NT2/D1 (cell line): ENCODE measurements at regions not wholly inside any gene's neighbourhood (a gene's known extent, or its start where the extent isn't known, plus 50 kb on each side); places are given as distances from the start of the nearest gene placed in this dataset.

Experiments
- SUZ12 ChIP-seq: IDR thresholded peaks from 2 replicates; pipeline ENCODE4 v1.6.1; 2011; ENCODE audit not compliant: insufficient read length, insufficient read depth; ENCODE audit errors: extremely low read depth
- YY1 ChIP-seq: IDR thresholded peaks from 2 replicates; pipeline ENCODE4 v1.6.1; 2011; ENCODE audit not compliant: insufficient read length, insufficient read depth
- ZNF274 ChIP-seq: IDR thresholded peaks from 2 replicates; pipeline ENCODE4 v1.6.1; 2011; ENCODE audit warnings: mild to moderate bottlenecking, low read depth, low read length

GRCh38 chr13:53326716-53327115 lies 298.1 kb downstream of the OLFM4 start:
- no peak for TF ChIP-seq YY1
- no peak for TF ChIP-seq ZNF274
- no peak for TF ChIP-seq SUZ12
